Mesothelial cell of epicardium (in vitro differentiated cells): ENCODE measurements at regions not wholly inside any gene's neighbourhood (a gene's known extent, or its start where the extent isn't known, plus 50 kb on each side); places are given as distances from the start of the nearest gene placed in this dataset.
A peak's percentile ranks its signal among the peaks of the same experiment; 100 is the strongest.

ENCODE experiments used
- DNase-seq, 2 experiments: peaks; one replicate each; pipeline ENCODE4 v3.0.0; 2021; ENCODE audit warnings: low spot score in 2 of 2; ENCODE audit not compliant: unreplicated experiment in 2 of 2
- H3K27ac Mint-ChIP-seq: 2 replicates; pipeline ENCODE4 v1.8.0; 2021; ENCODE audit warnings: mixed read lengths
- H3K27me3 Mint-ChIP-seq: 2 replicates; pipeline ENCODE4 v1.8.0; 2021; ENCODE audit warnings: low read depth, mixed read lengths
- H3K36me3 Mint-ChIP-seq: 2 replicates; pipeline ENCODE4 v1.8.0; 2021; ENCODE audit warnings: mixed read lengths
- H3K4me1 Mint-ChIP-seq: 2 replicates; pipeline ENCODE4 v1.8.0; 2021; ENCODE audit warnings: mixed read lengths
- H3K4me3 Mint-ChIP-seq: 2 replicates; pipeline ENCODE4 v1.8.0; 2021; ENCODE audit warnings: mild to moderate bottlenecking, moderate library complexity, mixed read lengths
- H3K9me3 Mint-ChIP-seq: 2 replicates; pipeline ENCODE4 v1.8.0; 2021; ENCODE audit warnings: mixed read lengths
- TF ChIP-seq, protein P1 (sequence below): fragments of 200-600 bp; sonication (generic); IDR thresholded peaks from one replicate; pipeline ENCODE4 v1.5.0; 2021; ENCODE audit warnings: antibody characterized with exemption; ENCODE audit not compliant: unreplicated experiment

DNA sequence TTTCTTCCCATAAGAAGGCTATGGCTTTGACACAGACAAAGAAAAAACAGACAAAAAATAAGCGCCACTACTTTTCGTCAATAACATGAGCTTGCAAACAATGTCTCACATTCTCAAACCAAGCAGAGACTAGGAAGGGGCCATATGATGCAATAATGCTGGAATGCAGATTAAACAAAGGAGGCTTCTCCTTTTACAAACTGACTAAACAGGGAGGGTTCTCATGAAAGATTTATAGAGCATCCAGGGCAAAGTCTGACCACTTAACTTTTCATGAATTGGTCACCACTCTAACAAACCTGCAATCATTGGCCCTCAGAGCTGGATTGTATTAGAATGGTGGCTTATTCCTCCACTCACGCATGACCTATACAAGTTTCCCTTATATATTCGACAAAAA is 663.3 kb upstream of the CHAC2 start:
- Mint-ChIP-seq H3K4me1 (peaks cover 18% of the 10 kb centered on the region), H3K4me3 (no peak overlapping the region), H3K36me3 (no peaks in the 10 kb centered on the region), H3K27me3 (no peaks in the 10 kb centered on the region), H3K27ac (peak overlapping the region; percentile 17), H3K9me3 (peaks cover 12% of the 10 kb centered on the region)
- TF ChIP-seq, protein P1, sequence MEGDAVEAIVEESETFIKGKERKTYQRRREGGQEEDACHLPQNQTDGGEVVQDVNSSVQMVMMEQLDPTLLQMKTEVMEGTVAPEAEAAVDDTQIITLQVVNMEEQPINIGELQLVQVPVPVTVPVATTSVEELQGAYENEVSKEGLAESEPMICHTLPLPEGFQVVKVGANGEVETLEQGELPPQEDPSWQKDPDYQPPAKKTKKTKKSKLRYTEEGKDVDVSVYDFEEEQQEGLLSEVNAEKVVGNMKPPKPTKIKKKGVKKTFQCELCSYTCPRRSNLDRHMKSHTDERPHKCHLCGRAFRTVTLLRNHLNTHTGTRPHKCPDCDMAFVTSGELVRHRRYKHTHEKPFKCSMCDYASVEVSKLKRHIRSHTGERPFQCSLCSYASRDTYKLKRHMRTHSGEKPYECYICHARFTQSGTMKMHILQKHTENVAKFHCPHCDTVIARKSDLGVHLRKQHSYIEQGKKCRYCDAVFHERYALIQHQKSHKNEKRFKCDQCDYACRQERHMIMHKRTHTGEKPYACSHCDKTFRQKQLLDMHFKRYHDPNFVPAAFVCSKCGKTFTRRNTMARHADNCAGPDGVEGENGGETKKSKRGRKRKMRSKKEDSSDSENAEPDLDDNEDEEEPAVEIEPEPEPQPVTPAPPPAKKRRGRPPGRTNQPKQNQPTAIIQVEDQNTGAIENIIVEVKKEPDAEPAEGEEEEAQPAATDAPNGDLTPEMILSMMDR = no peak
- DNase-seq = no peak

DNA sequence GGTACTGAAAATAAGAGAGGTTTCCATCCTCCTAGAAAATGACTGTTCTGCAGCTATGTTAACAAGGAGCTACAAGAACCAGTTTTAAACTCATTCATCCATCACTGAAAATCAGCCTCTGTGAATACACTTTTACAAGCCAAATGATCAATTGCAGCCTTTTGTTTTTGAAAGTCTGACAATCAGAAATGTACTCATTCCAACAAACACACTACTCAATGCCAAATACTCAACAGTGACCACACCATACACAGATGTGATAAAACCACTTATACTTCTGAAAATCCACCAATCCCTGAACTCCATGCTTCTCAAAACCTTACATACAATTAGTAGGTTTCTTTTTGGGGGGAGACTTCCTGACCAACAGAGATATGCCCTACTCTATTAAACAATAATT is 663.9 kb upstream of the CHAC2 start:
- H3K36me3 Mint-ChIP-seq = no peaks in the 10 kb centered on the region
- DNase-seq = no peak
- H3K27ac Mint-ChIP-seq = no peak overlapping the region
- peaks cover 12% of the 10 kb centered on the region for H3K9me3 Mint-ChIP-seq
- no peaks in the 10 kb centered on the region for H3K27me3 Mint-ChIP-seq
- peaks cover 22% of the 10 kb centered on the region for H3K4me1 Mint-ChIP-seq
- no peak overlapping the region for H3K4me3 Mint-ChIP-seq
- TF ChIP-seq, protein P1 = no peak

DNA sequence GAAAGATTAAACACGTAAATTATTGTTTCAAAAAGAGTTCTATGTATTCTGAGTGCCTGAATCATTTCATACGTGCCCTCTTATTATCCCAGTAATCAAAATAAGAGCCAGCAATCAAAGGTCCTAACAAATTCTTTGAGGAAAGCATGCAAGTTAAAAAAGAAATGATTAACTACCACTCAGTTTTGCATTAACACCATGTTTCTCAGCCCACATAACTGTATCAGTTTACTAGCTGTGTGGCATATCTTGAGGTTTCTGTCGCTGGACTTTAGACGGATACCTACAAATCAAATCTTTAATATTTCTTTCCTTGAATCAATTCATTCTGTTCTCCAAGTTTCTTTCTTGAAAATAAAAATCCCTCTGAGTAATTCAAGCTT is 668.9 kb upstream of the CHAC2 start:
- peak overlapping the region; percentile 58 for H3K27ac Mint-ChIP-seq
- TF ChIP-seq, protein P1 = no peak
- no peak for DNase-seq
- peaks cover 24% of the 10 kb centered on the region for H3K4me1 Mint-ChIP-seq
- H3K9me3 Mint-ChIP-seq = peaks cover 4% of the 10 kb centered on the region
- no peaks in the 10 kb centered on the region for H3K27me3 Mint-ChIP-seq
- no peaks in the 10 kb centered on the region for H3K36me3 Mint-ChIP-seq
- no peak overlapping the region for H3K4me3 Mint-ChIP-seq

DNA sequence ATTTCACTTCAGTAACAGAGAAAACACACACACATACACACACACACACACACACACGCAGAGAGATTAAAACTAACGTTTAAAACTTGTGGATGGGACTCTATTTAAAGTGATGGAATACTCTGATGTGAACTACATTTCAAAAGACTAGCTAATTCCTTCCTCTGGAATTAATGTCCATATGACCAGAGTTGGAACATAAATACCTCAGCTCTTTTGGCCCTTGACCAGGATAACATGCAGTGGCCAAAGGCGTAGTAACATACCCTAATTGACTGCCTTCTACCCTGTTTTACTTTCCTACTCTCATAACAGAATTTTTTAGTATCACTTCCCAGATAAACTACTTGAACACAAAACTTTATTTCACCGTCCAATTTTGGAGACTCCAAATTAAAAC is 671.3 kb upstream of the CHAC2 start:
- H3K27ac Mint-ChIP-seq = no peak overlapping the region
- H3K27me3 Mint-ChIP-seq = no peaks in the 10 kb centered on the region
- TF ChIP-seq, protein P1 = no peak
- DNase-seq = no peak
- H3K4me1 Mint-ChIP-seq = peaks cover 18% of the 10 kb centered on the region
- no peaks in the 10 kb centered on the region for H3K36me3 Mint-ChIP-seq
- peaks cover 4% of the 10 kb centered on the region for H3K9me3 Mint-ChIP-seq
- H3K4me3 Mint-ChIP-seq = no peak overlapping the region

DNA sequence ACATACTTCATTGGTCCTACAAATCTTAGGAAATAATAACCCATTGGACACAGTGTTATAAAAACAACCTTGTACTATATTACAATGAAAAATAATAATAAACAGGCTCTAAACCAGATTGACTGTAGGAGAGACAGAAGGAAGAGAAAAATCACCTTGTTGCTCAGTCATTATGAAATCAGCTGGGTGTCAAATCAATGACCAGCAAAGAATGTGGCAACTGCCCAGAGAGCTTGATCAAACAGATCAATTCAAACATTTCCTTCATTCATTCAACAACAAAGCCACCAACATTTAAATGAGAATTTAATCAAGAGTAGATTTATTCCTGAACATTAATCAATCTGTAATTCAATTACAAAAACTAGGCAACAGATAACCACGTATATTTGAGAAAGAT is 671.9 kb upstream of the CHAC2 start:
- DNase-seq = no peak
- Mint-ChIP-seq H3K4me1 (peaks cover 18% of the 10 kb centered on the region), H3K27ac (no peak overlapping the region), H3K27me3 (no peaks in the 10 kb centered on the region), H3K9me3 (no peaks in the 10 kb centered on the region), H3K36me3 (no peaks in the 10 kb centered on the region), H3K4me3 (no peak overlapping the region)
- TF ChIP-seq, protein P1 = no peak

DNA sequence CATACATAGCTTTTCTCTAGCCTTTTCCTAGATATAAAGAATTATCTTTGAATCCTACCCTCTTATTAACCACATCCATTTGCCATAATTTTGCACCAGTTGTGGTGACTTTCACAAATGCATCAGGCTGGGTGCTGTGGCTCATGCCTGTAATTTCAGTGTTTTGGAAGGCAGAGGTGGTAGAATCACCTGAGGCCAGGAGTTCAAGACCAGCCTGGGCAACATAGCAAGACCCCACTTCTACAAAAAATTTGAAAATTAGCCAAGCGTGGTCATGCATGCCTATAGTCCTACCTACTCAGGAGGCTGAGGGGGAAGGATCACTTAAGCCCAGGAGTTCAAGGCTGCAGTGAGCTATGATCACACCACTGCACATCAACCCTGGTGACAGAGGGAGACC is 672.4 kb upstream of the CHAC2 start:
- Mint-ChIP-seq H3K4me3 (no peak overlapping the region), H3K9me3 (peaks cover 2% of the 10 kb centered on the region), H3K27me3 (no peaks in the 10 kb centered on the region), H3K27ac (no peak overlapping the region), H3K36me3 (no peaks in the 10 kb centered on the region), H3K4me1 (peaks cover 18% of the 10 kb centered on the region)
- DNase-seq = no peak
- TF ChIP-seq, protein P1 = no peak
